GM23338 (cell line): ENCODE measurements at regions not wholly inside any gene's neighbourhood (a gene's known extent, or its start where the extent isn't known, plus 50 kb on each side); places are given as distances from the start of the nearest gene placed in this dataset.
A peak's percentile ranks its signal among the peaks of the same experiment; 100 is the strongest.

ENCODE experiments used
- CREB1 ChIP-seq: fragments of 250-450 bp; sonication (Bioruptor Pico); IDR thresholded peaks from 2 replicates; pipeline ENCODE4 v1.5.0; 2020; ENCODE audit warnings: low read depth, mild to moderate bottlenecking, moderate library complexity
- CTCF ChIP-seq, 2 experiments: fragments of 200-600 bp in 1 of 2; sonication (generic) in 1 of 2; conservative IDR thresholded peaks; 2 replicates each; pipeline versions ENCODE4 v1.5.1 to v1.6.1; 2016 to 2017; ENCODE audit warnings: antibody characterized with exemption in 2 of 2, low read depth in 2 of 2, mild to moderate bottlenecking in 2 of 2, moderate library complexity in 1 of 2
- ETS1 ChIP-seq: IDR thresholded peaks from 2 replicates; pipeline ENCODE4 v1.6.1; 2016; ENCODE audit warnings: antibody characterized with exemption
- EZH2phosphoT487 ChIP-seq: fragments of 200-600 bp; sonication (generic); IDR thresholded peaks from one replicate; pipeline ENCODE4 v1.8.1; 2018; ENCODE audit warnings: antibody characterized with exemption; ENCODE audit not compliant: unreplicated experiment
- NANOG ChIP-seq: IDR thresholded peaks from 2 replicates; pipeline ENCODE4 v1.6.1; 2016; ENCODE audit warnings: antibody characterized with exemption, borderline replicate concordance

GRCh38 chr9:82553654-82554366 is 509.1 kb downstream of the RASEF start:
- TF ChIP-seq CREB1 (no peak), CTCF (conservative IDR thresholded peaks at IDR 0.05; ENCODE audit: low read depth in 2 of 2) (0 out of 4 replicates have a peak, but pooled peaks of 1 of the 2 experiments have one; percentile 5), EZH2phosphoT487 (no peak), NANOG (no peak), ETS1 (no peak)
